Panc1 (cell line): ENCODE measurements at regions not wholly inside any gene's neighbourhood (a gene's known extent, or its start where the extent isn't known, plus 50 kb on each side); places are given as distances from the start of the nearest gene placed in this dataset.

Source experiments
- ATAC-seq: fragments of 200-7000 bp; cut with Tn5 transposase; 2 replicates; pipeline ENCODE4 v1.9.1; 2020; ENCODE audit warnings: mild to moderate bottlenecking, moderate library complexity
- BruUV-seq: library from RNA; stranded (reverse); fragments of 400-500 nt; replicated peaks from 2 replicates; lab custom pipeline; 2021; lab: Mats Ljungman, UMichigan
- CTCF ChIA-PET: fragments of 300-600 bp; sonication (Branson Sonifier 250); formaldehyde crosslinking; loops from one replicate; lab custom pipeline; 2022; ENCODE audit warnings: antibody characterized with exemption; lab: Charles Lee
- POLR2A ChIA-PET: fragments of 300-600 bp; sonication (Branson Sonifier 250); formaldehyde crosslinking; loops from one replicate; lab custom pipeline; 2022; ENCODE audit warnings: antibody characterized with exemption; lab: Charles Lee
- DNase-seq: peaks from one replicate; pipeline ENCODE4 v3.0.0-alpha.2; 2010; ENCODE audit warnings: low read depth, low spot score
- H3K27ac ChIP-seq: 2 replicates; pipeline ENCODE4 v1.5.1; 2011; ENCODE audit warnings: mild to moderate bottlenecking, low read length, inconsistent platforms
- H3K27me3 ChIP-seq: fragments of 200-500 bp; sonication (Bioruptor generic); 2 replicates; pipeline ENCODE4 v1.6.0; 2014; ENCODE audit warnings: low read length, inconsistent platforms; ENCODE audit not compliant: control insufficient read depth, insufficient read depth
- H3K36me3 ChIP-seq: fragments of 200-500 bp; sonication (Bioruptor generic); 2 replicates; pipeline ENCODE4 v1.5.1; 2014; ENCODE audit warnings: inconsistent platforms, mild to moderate bottlenecking, low read length, moderate library complexity; ENCODE audit not compliant: control insufficient read depth, insufficient read depth
- H3K4me1 ChIP-seq: 2 replicates; pipeline ENCODE4 v1.5.1; 2011; ENCODE audit warnings: inconsistent platforms, mild to moderate bottlenecking, low read length, moderate library complexity; ENCODE audit not compliant: control insufficient read depth, insufficient read depth
- H3K4me3 ChIP-seq, 2 experiments: 2 replicates each; pipeline ENCODE4 v1.5.1; 2011 to 2012; ENCODE audit warnings: low read depth in 2 of 2, low read length in 2 of 2, mild to moderate bottlenecking in 2 of 2, inconsistent platforms in 1 of 2, moderate library complexity in 1 of 2
- H3K9me3 ChIP-seq: fragments of 200-500 bp; sonication (Bioruptor generic); 2 replicates; pipeline ENCODE4 v1.5.1; 2014; ENCODE audit warnings: low read depth, mild to moderate bottlenecking, inconsistent platforms, low read length, moderate library complexity; ENCODE audit not compliant: control insufficient read depth, insufficient read depth
- POLR2AphosphoS5 ChIP-seq: IDR thresholded peaks from 2 replicates; pipeline ENCODE4 v1.6.1; 2012; ENCODE audit warnings: mild to moderate bottlenecking, low read depth, low read length, moderate library complexity
- SIN3A ChIP-seq: IDR thresholded peaks from 2 replicates; pipeline ENCODE4 v1.6.1; 2012; ENCODE audit warnings: low read depth, mild to moderate bottlenecking, low read length, moderate library complexity, borderline replicate concordance; ENCODE audit not compliant: insufficient read depth
- TCF7L2 ChIP-seq: IDR thresholded peaks from 2 replicates; pipeline ENCODE4 v1.6.1; 2011; ENCODE audit warnings: mild to moderate bottlenecking, low read depth, low read length, inconsistent platforms
- in situ Hi-C: cut with HindIII; loops from 2 replicates; pipeline ENCODE4 v1.10.0; 2016; ENCODE audit warnings: low sequenced_read_pairs, low pct_unique_long_range_greater_than_20kb
- intact Hi-C: fragments of 100-400 bp; cut with micrococcal nuclease; formaldehyde crosslinking; loops from one replicate; pipeline ENCODE4 v1.10.0; 2022; ENCODE audit not compliant: unreplicated experiment
- TF ChIP-seq, protein P1 (sequence below), 2 experiments: IDR thresholded peaks; 2 replicates each; pipeline ENCODE4 v1.6.1; 2011 to 2012; ENCODE audit warnings: low read depth in 2 of 2, control low read depth in 1 of 2, low read length in 1 of 2, mild to moderate bottlenecking in 1 of 2, moderate library complexity in 1 of 2; ENCODE audit not compliant: insufficient read depth in 1 of 2
- TF ChIP-seq, protein P2 (sequence below): fragments of 450-650 bp; IDR thresholded peaks from 2 replicates; pipeline ENCODE4 v1.5.1; 2017; ENCODE audit warnings: mild to moderate bottlenecking

DNA sequence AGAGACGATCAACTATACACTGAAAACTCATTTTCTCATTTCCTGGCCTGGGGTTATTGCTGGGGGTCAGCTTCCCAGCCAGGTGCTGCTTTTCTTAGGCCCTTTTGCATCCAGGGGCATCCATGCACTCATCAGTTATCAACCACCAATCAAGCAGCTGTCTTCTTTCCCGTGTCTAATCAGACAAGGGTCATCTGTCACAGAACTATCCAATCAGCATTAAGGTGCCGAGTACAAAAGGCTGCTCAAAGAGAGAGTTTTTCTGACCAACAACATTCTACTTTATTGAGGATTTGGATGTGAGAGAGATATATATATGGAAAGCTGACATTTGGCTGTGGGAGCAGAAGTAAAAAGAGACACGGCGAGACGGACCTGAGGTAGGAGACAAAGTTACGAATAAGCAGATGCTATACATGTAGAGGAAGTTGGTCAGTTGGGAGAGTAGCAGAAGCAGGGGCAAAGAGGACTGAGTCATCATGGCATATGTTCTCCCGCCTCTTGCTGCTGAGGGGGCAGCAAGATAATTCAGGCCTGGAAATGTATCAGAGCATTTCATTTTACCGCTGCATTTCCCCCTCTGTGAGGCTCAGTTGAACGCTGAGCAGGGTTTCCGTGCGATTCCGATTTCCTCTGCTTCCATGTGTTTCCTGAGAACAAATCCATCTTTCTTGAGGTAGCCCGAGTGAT, 129.3 kb downstream of the NUP35 start:
- no peak for DNase-seq
- H3K4me3 ChIP-seq: no peak overlapping the region
- no peak overlapping the region for H3K27ac ChIP-seq
- no peaks in the 10 kb centered on the region for H3K27me3 ChIP-seq
- TF ChIP-seq, protein P1, sequence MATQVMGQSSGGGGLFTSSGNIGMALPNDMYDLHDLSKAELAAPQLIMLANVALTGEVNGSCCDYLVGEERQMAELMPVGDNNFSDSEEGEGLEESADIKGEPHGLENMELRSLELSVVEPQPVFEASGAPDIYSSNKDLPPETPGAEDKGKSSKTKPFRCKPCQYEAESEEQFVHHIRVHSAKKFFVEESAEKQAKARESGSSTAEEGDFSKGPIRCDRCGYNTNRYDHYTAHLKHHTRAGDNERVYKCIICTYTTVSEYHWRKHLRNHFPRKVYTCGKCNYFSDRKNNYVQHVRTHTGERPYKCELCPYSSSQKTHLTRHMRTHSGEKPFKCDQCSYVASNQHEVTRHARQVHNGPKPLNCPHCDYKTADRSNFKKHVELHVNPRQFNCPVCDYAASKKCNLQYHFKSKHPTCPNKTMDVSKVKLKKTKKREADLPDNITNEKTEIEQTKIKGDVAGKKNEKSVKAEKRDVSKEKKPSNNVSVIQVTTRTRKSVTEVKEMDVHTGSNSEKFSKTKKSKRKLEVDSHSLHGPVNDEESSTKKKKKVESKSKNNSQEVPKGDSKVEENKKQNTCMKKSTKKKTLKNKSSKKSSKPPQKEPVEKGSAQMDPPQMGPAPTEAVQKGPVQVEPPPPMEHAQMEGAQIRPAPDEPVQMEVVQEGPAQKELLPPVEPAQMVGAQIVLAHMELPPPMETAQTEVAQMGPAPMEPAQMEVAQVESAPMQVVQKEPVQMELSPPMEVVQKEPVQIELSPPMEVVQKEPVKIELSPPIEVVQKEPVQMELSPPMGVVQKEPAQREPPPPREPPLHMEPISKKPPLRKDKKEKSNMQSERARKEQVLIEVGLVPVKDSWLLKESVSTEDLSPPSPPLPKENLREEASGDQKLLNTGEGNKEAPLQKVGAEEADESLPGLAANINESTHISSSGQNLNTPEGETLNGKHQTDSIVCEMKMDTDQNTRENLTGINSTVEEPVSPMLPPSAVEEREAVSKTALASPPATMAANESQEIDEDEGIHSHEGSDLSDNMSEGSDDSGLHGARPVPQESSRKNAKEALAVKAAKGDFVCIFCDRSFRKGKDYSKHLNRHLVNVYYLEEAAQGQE (IDR thresholded peaks at IDR 0.05; ENCODE audit: insufficient read depth in 1 of 2, low read depth in 2 of 2, low read length in 1 of 2): no peak
- TF ChIP-seq, protein P2, sequence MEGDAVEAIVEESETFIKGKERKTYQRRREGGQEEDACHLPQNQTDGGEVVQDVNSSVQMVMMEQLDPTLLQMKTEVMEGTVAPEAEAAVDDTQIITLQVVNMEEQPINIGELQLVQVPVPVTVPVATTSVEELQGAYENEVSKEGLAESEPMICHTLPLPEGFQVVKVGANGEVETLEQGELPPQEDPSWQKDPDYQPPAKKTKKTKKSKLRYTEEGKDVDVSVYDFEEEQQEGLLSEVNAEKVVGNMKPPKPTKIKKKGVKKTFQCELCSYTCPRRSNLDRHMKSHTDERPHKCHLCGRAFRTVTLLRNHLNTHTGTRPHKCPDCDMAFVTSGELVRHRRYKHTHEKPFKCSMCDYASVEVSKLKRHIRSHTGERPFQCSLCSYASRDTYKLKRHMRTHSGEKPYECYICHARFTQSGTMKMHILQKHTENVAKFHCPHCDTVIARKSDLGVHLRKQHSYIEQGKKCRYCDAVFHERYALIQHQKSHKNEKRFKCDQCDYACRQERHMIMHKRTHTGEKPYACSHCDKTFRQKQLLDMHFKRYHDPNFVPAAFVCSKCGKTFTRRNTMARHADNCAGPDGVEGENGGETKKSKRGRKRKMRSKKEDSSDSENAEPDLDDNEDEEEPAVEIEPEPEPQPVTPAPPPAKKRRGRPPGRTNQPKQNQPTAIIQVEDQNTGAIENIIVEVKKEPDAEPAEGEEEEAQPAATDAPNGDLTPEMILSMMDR: no peak
- TF ChIP-seq SIN3A (no peak), TCF7L2 (no peak), POLR2AphosphoS5 (no peak)
- no peaks in the 10 kb centered on the region for H3K36me3 ChIP-seq
- ChIA-PET POLR2A (no interaction called here), CTCF (no interaction called here)
- intact Hi-C loops: no loop called here
- no peak for ATAC-seq
- H3K4me1 ChIP-seq: no peaks in the 10 kb centered on the region
- BruUV-seq: no TSS peak
- in situ Hi-C loops: no loop called here
- no peaks in the 10 kb centered on the region for H3K9me3 ChIP-seq

DNA sequence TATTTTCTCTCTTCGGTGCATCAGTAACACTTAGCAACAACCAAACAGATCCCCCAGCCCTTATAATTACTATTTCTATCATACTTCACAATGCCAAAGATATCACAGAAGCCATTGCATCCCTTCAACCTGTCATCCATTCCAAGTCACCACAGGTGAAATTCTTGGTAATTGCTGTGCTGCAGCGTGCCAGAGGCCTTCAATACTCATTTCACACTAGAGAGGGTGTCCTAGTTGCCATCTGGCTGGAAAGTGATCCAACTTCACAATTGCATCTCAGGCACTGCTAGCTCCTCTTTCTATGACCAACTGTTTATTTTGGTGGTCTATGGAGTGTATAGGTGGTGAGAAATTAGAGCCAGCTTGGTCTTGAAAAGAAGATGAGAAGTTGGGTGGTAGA, 131.2 kb downstream of the NUP35 start:
- H3K27me3 ChIP-seq: no peaks in the 10 kb centered on the region
- H3K36me3 ChIP-seq: no peaks in the 10 kb centered on the region
- TF ChIP-seq SIN3A: no peak
- no peak for TF ChIP-seq POLR2AphosphoS5
- no peak for TF ChIP-seq TCF7L2
- ATAC-seq: no peak
- ChIA-PET POLR2A (no interaction called here), CTCF (no interaction called here)
- H3K27ac ChIP-seq: no peak overlapping the region
- in situ Hi-C loops (no loop called here), intact Hi-C loops (no loop called here)
- H3K4me1 ChIP-seq: no peaks in the 10 kb centered on the region
- no peak for DNase-seq
- H3K4me3 ChIP-seq: no peak overlapping the region
- BruUV-seq: no TSS peak
- H3K9me3 ChIP-seq: no peaks in the 10 kb centered on the region

DNA sequence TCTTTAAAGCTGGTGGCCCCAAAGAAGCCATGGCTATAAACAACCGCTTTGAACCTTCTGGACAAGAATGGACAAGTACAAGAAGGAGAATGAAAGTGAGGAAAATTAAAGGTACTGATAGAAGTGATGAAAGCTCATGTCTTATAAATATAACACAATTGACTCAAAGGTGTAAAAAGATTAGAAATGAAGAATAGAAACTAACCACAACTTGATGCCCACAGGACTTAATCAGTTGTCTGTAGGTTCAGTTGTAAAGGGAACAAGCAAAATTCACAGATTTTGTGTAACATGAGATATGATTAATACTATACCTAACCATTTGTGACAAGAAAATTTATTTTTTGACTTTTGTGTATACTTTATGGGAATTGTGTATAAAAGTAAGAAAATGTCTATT, 135.7 kb downstream of the NUP35 start:
- DNase-seq: no peak
- in situ Hi-C loops (no loop called here), intact Hi-C loops (no loop called here)
- Histone ChIP-seq H3K4me3 (no peak overlapping the region), H3K27me3 (no peaks in the 10 kb centered on the region), H3K4me1 (no peaks in the 10 kb centered on the region), H3K27ac (no peak overlapping the region), H3K9me3 (no peaks in the 10 kb centered on the region), H3K36me3 (no peaks in the 10 kb centered on the region)
- TF ChIP-seq, protein P1 (IDR thresholded peaks at IDR 0.05; ENCODE audit: insufficient read depth in 1 of 2, low read depth in 2 of 2, low read length in 1 of 2): no peak
- TF ChIP-seq TCF7L2: no peak
- TF ChIP-seq POLR2AphosphoS5: no peak
- no peak for TF ChIP-seq SIN3A
- TF ChIP-seq, protein P2: no peak
- no peak for ATAC-seq
- BruUV-seq: no TSS peak
- ChIA-PET POLR2A (no interaction called here), CTCF (no interaction called here)
